Smooth muscle cell (in vitro differentiated cells): ENCODE measurements at regions not wholly inside any gene's neighbourhood (a gene's known extent, or its start where the extent isn't known, plus 50 kb on each side); places are given as distances from the start of the nearest gene placed in this dataset.

Source experiments
- DNase-seq: peaks from one replicate; lab custom pipeline; 2025; ENCODE audit not compliant: unreplicated experiment; lab: John Stamatoyannopoulos, UW
- H2AFZ ChIP-seq: fragments of 200-600 bp; sonication (generic); 2 replicates; pipeline ENCODE4 v1.6.0; 2016; ENCODE audit warnings: antibody characterized with exemption, low read depth, mild to moderate bottlenecking
- H3F3A ChIP-seq: fragments of 200-600 bp; sonication (generic); 2 replicates; pipeline ENCODE4 v1.6.0; 2017; ENCODE audit warnings: antibody characterized with exemption, low read depth
- H3K27ac ChIP-seq: fragments of 200-600 bp; sonication (generic); 2 replicates; pipeline ENCODE4 v1.5.1; 2016; ENCODE audit warnings: low read depth, mild to moderate bottlenecking
- H3K27me3 ChIP-seq: fragments of 200-600 bp; sonication (generic); 2 replicates; pipeline ENCODE4 v1.6.1; 2016; ENCODE audit warnings: low read depth, mild to moderate bottlenecking
- H3K36me3 ChIP-seq: fragments of 200-600 bp; sonication (generic); 2 replicates; pipeline ENCODE4 v1.5.1; 2016; ENCODE audit warnings: low read depth
- H3K4me1 ChIP-seq: fragments of 200-600 bp; sonication (generic); 2 replicates; pipeline ENCODE4 v1.5.1; 2016; ENCODE audit warnings: low read depth
- H3K4me2 ChIP-seq: fragments of 200-600 bp; sonication (generic); 2 replicates; pipeline ENCODE4 v1.6.0; 2016; ENCODE audit warnings: mild to moderate bottlenecking
- H3K4me3 ChIP-seq: fragments of 200-600 bp; sonication (generic); 2 replicates; pipeline ENCODE4 v1.5.1; 2016; ENCODE audit warnings: mild to moderate bottlenecking
- H3K79me2 ChIP-seq: fragments of 200-600 bp; sonication (generic); 2 replicates; pipeline ENCODE4 v1.6.0; 2016; ENCODE audit warnings: low read depth, mild to moderate bottlenecking
- H3K9ac ChIP-seq: fragments of 200-600 bp; sonication (generic); 2 replicates; pipeline ENCODE4 v1.6.0; 2016; ENCODE audit warnings: low read depth
- H3K9me3 ChIP-seq: fragments of 200-600 bp; sonication (generic); replicated peaks from 2 replicates; pipeline ENCODE4 v1.5.1; 2016; ENCODE audit warnings: low read depth
- H4K20me1 ChIP-seq: fragments of 200-600 bp; sonication (generic); 2 replicates; pipeline ENCODE4 v1.6.0; 2016; ENCODE audit warnings: low read depth
- WGBS: methylation state at CpG from one replicate; pipeline ENCODE4 v1.1.7; 2016; ENCODE audit warnings: low lambda C conversion rate; 5-methylcytosine and 5-hydroxymethylcytosine counted together
- TF ChIP-seq, protein P1 (sequence below): fragments of 200-600 bp; sonication (generic); IDR thresholded peaks from 2 replicates; pipeline ENCODE4 v1.5.1; 2017; ENCODE audit warnings: borderline replicate concordance, mild to moderate bottlenecking, antibody characterized with exemption; ENCODE audit not compliant: insufficient read depth, poor library complexity, severe bottlenecking

DNA sequence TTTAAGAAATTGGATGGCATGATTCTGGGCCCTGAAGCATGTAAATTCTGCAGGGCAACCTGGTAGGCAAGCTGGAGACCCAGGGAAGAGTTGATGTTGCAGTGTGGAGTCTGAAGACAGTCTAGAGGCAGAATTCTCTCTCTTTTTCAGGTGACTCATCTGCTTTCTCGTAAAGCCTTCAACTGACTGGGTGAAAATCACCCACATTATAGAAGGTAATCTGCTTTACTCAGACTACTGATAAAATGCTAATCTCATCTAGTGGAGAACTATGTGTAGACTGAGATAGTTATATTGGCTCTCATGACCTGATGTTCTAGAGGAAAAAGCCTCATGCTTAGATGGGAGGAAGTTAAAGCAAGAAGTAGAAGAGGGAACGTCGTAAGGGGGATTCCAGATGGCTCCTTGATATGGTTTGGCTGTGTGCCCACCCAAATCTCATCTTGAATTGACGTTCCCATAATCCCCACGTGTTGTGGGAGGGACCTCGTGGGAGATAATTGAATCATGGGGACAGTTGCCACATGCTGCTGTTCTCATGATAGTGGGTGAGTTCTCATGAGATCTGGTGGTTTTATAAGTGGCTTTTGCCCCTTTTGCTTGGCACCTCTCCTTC is 723.8 kb downstream of the BCL11B start:
- Histone ChIP-seq H3K4me3 (no peak overlapping the region), H3K79me2 (no peaks in the 10 kb centered on the region), H3K9ac (no peak overlapping the region), H3K4me2 (no peak overlapping the region), H4K20me1 (no peaks in the 10 kb centered on the region), H3K36me3 (no peaks in the 10 kb centered on the region), H3K27ac (no peak overlapping the region), H3F3A (no peaks in the 10 kb centered on the region), H3K4me1 (no peaks in the 10 kb centered on the region), H3K9me3 (no peaks in the 10 kb centered on the region), H3K27me3 (no peaks in the 10 kb centered on the region), H2AFZ (no peak overlapping the region)
- 62% methylated on average over 6 of the region's 6 CpGs for WGBS
- TF ChIP-seq, protein P1, sequence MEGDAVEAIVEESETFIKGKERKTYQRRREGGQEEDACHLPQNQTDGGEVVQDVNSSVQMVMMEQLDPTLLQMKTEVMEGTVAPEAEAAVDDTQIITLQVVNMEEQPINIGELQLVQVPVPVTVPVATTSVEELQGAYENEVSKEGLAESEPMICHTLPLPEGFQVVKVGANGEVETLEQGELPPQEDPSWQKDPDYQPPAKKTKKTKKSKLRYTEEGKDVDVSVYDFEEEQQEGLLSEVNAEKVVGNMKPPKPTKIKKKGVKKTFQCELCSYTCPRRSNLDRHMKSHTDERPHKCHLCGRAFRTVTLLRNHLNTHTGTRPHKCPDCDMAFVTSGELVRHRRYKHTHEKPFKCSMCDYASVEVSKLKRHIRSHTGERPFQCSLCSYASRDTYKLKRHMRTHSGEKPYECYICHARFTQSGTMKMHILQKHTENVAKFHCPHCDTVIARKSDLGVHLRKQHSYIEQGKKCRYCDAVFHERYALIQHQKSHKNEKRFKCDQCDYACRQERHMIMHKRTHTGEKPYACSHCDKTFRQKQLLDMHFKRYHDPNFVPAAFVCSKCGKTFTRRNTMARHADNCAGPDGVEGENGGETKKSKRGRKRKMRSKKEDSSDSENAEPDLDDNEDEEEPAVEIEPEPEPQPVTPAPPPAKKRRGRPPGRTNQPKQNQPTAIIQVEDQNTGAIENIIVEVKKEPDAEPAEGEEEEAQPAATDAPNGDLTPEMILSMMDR: no peak
- no peak for DNase-seq

DNA sequence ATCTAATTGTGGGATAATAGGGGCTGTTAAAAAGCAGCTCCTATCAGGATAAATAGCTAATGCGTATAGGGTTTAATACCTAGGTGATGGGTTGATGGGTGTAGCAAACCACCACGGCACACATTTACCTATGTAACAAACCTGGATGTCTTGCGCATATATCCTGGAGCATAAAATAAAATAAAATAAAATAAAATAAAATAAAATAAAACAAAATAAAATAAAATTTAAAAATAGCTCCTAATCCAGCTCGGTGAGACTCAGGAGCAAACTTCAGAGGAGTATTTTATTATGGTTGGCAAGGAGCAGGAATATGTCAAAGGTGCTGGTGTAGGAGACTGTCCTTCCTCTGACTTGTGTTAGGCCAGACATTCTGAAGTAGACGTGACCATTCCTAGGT is 721.0 kb downstream of the BCL11B start:
- Histone ChIP-seq H3K4me2 (no peak overlapping the region), H3K36me3 (no peaks in the 10 kb centered on the region), H3K4me3 (no peak overlapping the region), H2AFZ (no peak overlapping the region), H3F3A (no peaks in the 10 kb centered on the region), H3K79me2 (no peaks in the 10 kb centered on the region), H4K20me1 (no peaks in the 10 kb centered on the region), H3K9ac (no peak overlapping the region), H3K27ac (no peak overlapping the region), H3K9me3 (no peaks in the 10 kb centered on the region), H3K4me1 (no peaks in the 10 kb centered on the region), H3K27me3 (no peaks in the 10 kb centered on the region)
- no peak for DNase-seq
- WGBS: 87% methylated on average over 5 of the region's 5 CpGs
- TF ChIP-seq, protein P1: no peak

DNA sequence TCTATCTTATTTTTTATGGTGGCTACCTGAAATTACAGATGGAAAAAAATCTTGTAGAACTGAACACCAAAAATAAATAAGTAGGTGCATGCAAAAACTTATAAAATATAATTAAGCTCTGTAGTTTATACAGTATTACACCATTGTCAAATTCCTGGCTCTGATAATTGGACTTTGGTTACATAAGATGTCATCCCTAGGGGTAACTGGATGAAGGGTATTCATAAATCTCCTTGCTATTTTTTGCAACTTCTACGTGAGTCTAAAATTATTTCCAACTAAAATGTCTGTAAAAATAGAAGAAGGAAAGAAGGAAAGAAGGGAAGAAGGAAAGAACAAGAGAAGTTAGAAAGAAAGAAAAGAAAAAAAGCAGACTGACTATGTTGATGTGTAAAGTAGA is 716.6 kb downstream of the BCL11B start:
- no peak overlapping the region for H2AFZ ChIP-seq
- no peak overlapping the region for H3K4me2 ChIP-seq
- no peak overlapping the region for H3K9ac ChIP-seq
- no peaks in the 10 kb centered on the region for H3K36me3 ChIP-seq
- no peaks in the 10 kb centered on the region for H4K20me1 ChIP-seq
- H3K79me2 ChIP-seq: no peaks in the 10 kb centered on the region
- no peaks in the 10 kb centered on the region for H3K9me3 ChIP-seq
- H3K4me1 ChIP-seq: no peaks in the 10 kb centered on the region
- WGBS: 40% methylated on average over 1 of the region's 1 CpG
- TF ChIP-seq, protein P1: no peak
- DNase-seq: no peak
- H3F3A ChIP-seq: no peaks in the 10 kb centered on the region
- no peaks in the 10 kb centered on the region for H3K27me3 ChIP-seq
- H3K27ac ChIP-seq: no peak overlapping the region
- no peak overlapping the region for H3K4me3 ChIP-seq

DNA sequence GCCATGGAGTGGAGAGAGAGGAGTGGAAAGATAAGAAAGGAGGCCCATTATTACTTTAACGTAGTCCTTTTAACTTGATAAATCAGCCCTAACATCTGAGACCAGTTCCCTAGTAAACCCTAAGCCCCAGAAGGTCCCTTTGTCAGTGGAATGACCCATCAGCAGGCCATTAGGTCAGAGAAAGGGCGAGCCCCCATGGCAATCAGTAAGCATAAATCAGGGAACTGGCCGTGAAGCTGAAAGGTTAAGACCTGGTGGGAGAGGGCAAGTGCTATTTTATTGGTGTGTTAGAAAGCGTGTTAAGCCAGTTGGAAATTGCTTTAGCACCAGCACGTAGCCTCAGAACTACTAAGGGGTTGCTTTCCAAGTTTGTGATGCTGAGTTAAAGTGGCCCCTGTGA is 708.0 kb downstream of the BCL11B start:
- H2AFZ ChIP-seq: no peak overlapping the region
- no peak overlapping the region for H3K27ac ChIP-seq
- H3K4me3 ChIP-seq: no peak overlapping the region
- peaks cover 42% of the 10 kb centered on the region for H3K27me3 ChIP-seq
- no peak overlapping the region for H3K9ac ChIP-seq
- DNase-seq: no peak
- WGBS: 17% methylated on average over 5 of the region's 5 CpGs
- no peaks in the 10 kb centered on the region for H3K36me3 ChIP-seq
- H3K4me2 ChIP-seq: no peak overlapping the region
- no peaks in the 10 kb centered on the region for H3F3A ChIP-seq
- no peaks in the 10 kb centered on the region for H3K79me2 ChIP-seq
- TF ChIP-seq, protein P1: no peak
- H4K20me1 ChIP-seq: no peaks in the 10 kb centered on the region
- H3K9me3 ChIP-seq: no peaks in the 10 kb centered on the region
- H3K4me1 ChIP-seq: peaks cover 17% of the 10 kb centered on the region
